ENCODE measurements at regions not wholly inside any gene's neighbourhood (a gene's known extent, or its start where the extent isn't known, plus 50 kb on each side); places are given as distances from the start of the nearest gene placed in this dataset.
"Not testable (repeated sequence)": the region's sequence is repeated elsewhere in the genome, so short reads cannot be mapped to it uniquely, and the experiment has no call there.

GRCh38 chr5:142221091-142221860 is 103.5 kb downstream of the SPRY4 start:
- no peak for DNase-seq

- DNase-seq: peak in 1 of 2 experiments; percentile 22
These were observed 105.7 kb downstream of the SPRY4 start for GRCh38 chr5:142219146-142219545.

GRCh38 chr5:142216931-142217330 is 107.9 kb downstream of the SPRY4 start:
- DNase-seq: no peak

- peak; percentile 82 to 99 for DNase-seq
These were observed 107.5 kb downstream of the NDFIP1 start for GRCh38 chr5:142215915-142216681.

- no peak for DNase-seq
These were observed 104.5 kb downstream of the NDFIP1 start for GRCh38 chr5:142213077-142213476.

GRCh38 chr5:142211918-142212317 is 103.3 kb downstream of the NDFIP1 start:
- DNase-seq: no peak

- no peak for DNase-seq
These were observed 102.4 kb downstream of the NDFIP1 start for GRCh38 chr5:142210864-142211412.

- no peak for DNase-seq
These were observed 101.4 kb downstream of the NDFIP1 start for GRCh38 chr5:142210011-142210410.

GRCh38 chr5:142208777-142209312 is 100.3 kb downstream of the NDFIP1 start:
- no peak for DNase-seq

GRCh38 chr5:142208244-142208643 is 99.7 kb downstream of the NDFIP1 start:
- not testable (repeated sequence) for DNase-seq

GRCh38 chr5:142206801-142207200 is 98.2 kb downstream of the NDFIP1 start:
- DNase-seq: no peak

- DNase-seq: no peak
These were observed 95.6 kb downstream of the NDFIP1 start for GRCh38 chr5:142204219-142204618.
